GM23338 (cell line): ENCODE measurements at regions not wholly inside any gene's neighbourhood (a gene's known extent, or its start where the extent isn't known, plus 50 kb on each side); places are given as distances from the start of the nearest gene placed in this dataset.

Experiments used
- ATAC-seq: fragments of 200-7000 bp; cut with Tn5 transposase; 3 replicates; pipeline ENCODE4 v1.9.1; 2020
- DNase-seq: peaks from one replicate; pipeline ENCODE4 v3.0.0-alpha.2; 2015; ENCODE audit warnings: low spot score
- H2AFZ ChIP-seq: fragments of 200-600 bp; sonication (generic); 2 replicates; pipeline ENCODE4 v1.8.0; 2016; ENCODE audit warnings: antibody characterized with exemption, mild to moderate bottlenecking, moderate library complexity
- H3F3A ChIP-seq: fragments of 200-600 bp; sonication (generic); replicated peaks from 2 replicates; pipeline ENCODE4 v1.8.0; 2017; ENCODE audit warnings: antibody characterized with exemption, mixed run types, low read depth
- H3K27ac ChIP-seq: fragments of 200-600 bp; sonication (generic); 2 replicates; pipeline ENCODE4 v1.6.1; 2016; ENCODE audit warnings: low read depth
- H3K27me3 ChIP-seq: fragments of 200-600 bp; sonication (generic); 2 replicates; pipeline ENCODE4 v1.8.0; 2016; ENCODE audit warnings: mild to moderate bottlenecking, mixed run types, moderate library complexity; ENCODE audit not compliant: insufficient read depth
- H3K36me3 ChIP-seq: fragments of 200-600 bp; sonication (generic); 2 replicates; pipeline ENCODE4 v1.8.0; 2016; ENCODE audit warnings: mild to moderate bottlenecking; ENCODE audit not compliant: insufficient read depth
- H3K4me1 ChIP-seq: fragments of 200-600 bp; sonication (generic); 2 replicates; pipeline ENCODE4 v1.8.0; 2016; ENCODE audit warnings: mild to moderate bottlenecking, moderate library complexity; ENCODE audit not compliant: insufficient read depth
- H3K4me2 ChIP-seq: fragments of 200-600 bp; sonication (generic); 2 replicates; pipeline ENCODE4 v1.7.1; 2017; ENCODE audit warnings: mixed run types
- H3K4me3 ChIP-seq: fragments of 200-600 bp; sonication (generic); 2 replicates; pipeline ENCODE4 v1.6.1; 2016; ENCODE audit warnings: mixed run types
- H3K79me2 ChIP-seq: fragments of 200-600 bp; sonication (generic); replicated peaks from 2 replicates; pipeline ENCODE4 v1.8.0; 2017; ENCODE audit warnings: mild to moderate bottlenecking; ENCODE audit not compliant: insufficient read depth
- H3K9me2 ChIP-seq: fragments of 200-600 bp; sonication (generic); 2 replicates; pipeline ENCODE4 v1.8.0; 2017; ENCODE audit not compliant: insufficient read depth
- H4K20me1 ChIP-seq: fragments of 200-600 bp; sonication (generic); replicated peaks from 2 replicates; pipeline ENCODE4 v1.8.0; 2017; ENCODE audit warnings: mild to moderate bottlenecking; ENCODE audit not compliant: insufficient read depth
- H3K27ac Mint-ChIP-seq: 2 replicates; pipeline ENCODE4 v1.8.0; 2020; ENCODE audit warnings: inconsistent platforms, mild to moderate bottlenecking, moderate library complexity, mixed read lengths
- H3K27me3 Mint-ChIP-seq: 3 replicates; pipeline ENCODE4 v1.8.0; 2022; ENCODE audit warnings: low read depth, mild to moderate bottlenecking, moderate library complexity, mixed read lengths, inconsistent platforms; ENCODE audit not compliant: insufficient read depth, poor library complexity
- H3K36me3 Mint-ChIP-seq: 3 replicates; pipeline ENCODE4 v1.8.0; 2021; ENCODE audit warnings: low read depth, mild to moderate bottlenecking, inconsistent platforms, moderate library complexity, mixed read lengths
- H3K4me1 Mint-ChIP-seq: 3 replicates; pipeline ENCODE4 v1.8.0; 2020; ENCODE audit warnings: mild to moderate bottlenecking, inconsistent platforms, mixed read lengths
- H3K4me3 Mint-ChIP-seq: 3 replicates; pipeline ENCODE4 v1.8.0; 2021; ENCODE audit warnings: moderate library complexity, mild to moderate bottlenecking, inconsistent platforms, mixed read lengths
- H3K9me3 Mint-ChIP-seq: 3 replicates; pipeline ENCODE4 v1.8.0; 2020; ENCODE audit warnings: moderate library complexity, mild to moderate bottlenecking, inconsistent platforms, mixed read lengths
- CREB1 ChIP-seq: fragments of 250-450 bp; sonication (Bioruptor Pico); IDR thresholded peaks from 2 replicates; pipeline ENCODE4 v1.5.0; 2020; ENCODE audit warnings: low read depth, mild to moderate bottlenecking, moderate library complexity
- ETS1 ChIP-seq: IDR thresholded peaks from 2 replicates; pipeline ENCODE4 v1.6.1; 2016; ENCODE audit warnings: antibody characterized with exemption
- EZH2 ChIP-seq: fragments of 200-600 bp; sonication (generic); IDR thresholded peaks from one replicate; pipeline ENCODE4 v1.8.0; 2017; ENCODE audit warnings: antibody characterized with exemption, mild to moderate bottlenecking, low read depth; ENCODE audit not compliant: unreplicated experiment
- EZH2phosphoT487 ChIP-seq: fragments of 200-600 bp; sonication (generic); IDR thresholded peaks from one replicate; pipeline ENCODE4 v1.8.1; 2018; ENCODE audit warnings: antibody characterized with exemption; ENCODE audit not compliant: unreplicated experiment
- JUNB ChIP-seq: IDR thresholded peaks from one replicate; pipeline ENCODE4 v1.6.1; 2016; ENCODE audit warnings: antibody characterized with exemption; ENCODE audit not compliant: unreplicated experiment
- NANOG ChIP-seq: IDR thresholded peaks from 2 replicates; pipeline ENCODE4 v1.6.1; 2016; ENCODE audit warnings: antibody characterized with exemption, borderline replicate concordance
- POLR2AphosphoS5 ChIP-seq: IDR thresholded peaks from 2 replicates; pipeline ENCODE4 v1.6.1; 2016; ENCODE audit warnings: antibody characterized with exemption, low read depth
- REST ChIP-seq: IDR thresholded peaks from one replicate; pipeline ENCODE4 v1.6.1; 2018; ENCODE audit warnings: antibody characterized with exemption; ENCODE audit not compliant: unreplicated experiment
- STAT1 ChIP-seq: IDR thresholded peaks from one replicate; pipeline ENCODE4 v1.6.1; 2016; ENCODE audit warnings: antibody characterized with exemption; ENCODE audit not compliant: unreplicated experiment
- ZNF114 ChIP-seq: fragments of 250-450 bp; sonication (Bioruptor Pico); IDR thresholded peaks from 2 replicates; pipeline ENCODE4 v1.5.0; 2020; ENCODE audit warnings: mild to moderate bottlenecking, moderate library complexity
- ZNF331 ChIP-seq: fragments of 250-450 bp; sonication (Bioruptor Pico); IDR thresholded peaks from 2 replicates; pipeline ENCODE4 v1.5.0; 2020; ENCODE audit warnings: low read depth, mild to moderate bottlenecking, moderate library complexity
- ZNF462 ChIP-seq: fragments of 250-450 bp; sonication (Bioruptor Pico); IDR thresholded peaks from 2 replicates; pipeline ENCODE4 v1.5.0; 2020; ENCODE audit warnings: mild to moderate bottlenecking, moderate library complexity

GRCh38 chrX:148080593-148080992 is 99.5 kb downstream of the FMR1NB start:
- no peaks in the 10 kb centered on the region for H4K20me1 ChIP-seq
- no peaks in the 10 kb centered on the region for H3K4me1 ChIP-seq
- no peaks in the 10 kb centered on the region for H3K36me3 Mint-ChIP-seq

More at GRCh38 chrX:148080593-148080992, 99.5 kb downstream of the FMR1NB start:
- no peak for DNase-seq
- ATAC-seq, result no peak
- Histone ChIP-seq H3K36me3 (no peaks in the 10 kb centered on the region), H3K4me2 (no peak overlapping the region), H3K4me3 (no peak overlapping the region), H2AFZ (no peak overlapping the region), H3K27me3 (no peaks in the 10 kb centered on the region), H3F3A (no peaks in the 10 kb centered on the region), H3K27ac (no peak overlapping the region), H3K79me2 (no peaks in the 10 kb centered on the region), H3K9me2 (no peaks in the 10 kb centered on the region)
- H3K27me3 Mint-ChIP-seq, result no peaks in the 10 kb centered on the region
- no peak overlapping the region for H3K4me3 Mint-ChIP-seq
- H3K4me1 Mint-ChIP-seq, result no peaks in the 10 kb centered on the region
- no peak for TF ChIP-seq ZNF114 (CRISPR knock-in tag)
- no peak for TF ChIP-seq EZH2phosphoT487
- no peak for TF ChIP-seq STAT1
- no peak for TF ChIP-seq ETS1
- no peak for TF ChIP-seq ZNF462 (CRISPR knock-in tag)
- TF ChIP-seq JUNB, result no peak
- no peak for TF ChIP-seq ZNF331 (CRISPR knock-in tag)
- no peak for TF ChIP-seq EZH2
- TF ChIP-seq CREB1 (CRISPR knock-in tag), result no peak
- no peak for TF ChIP-seq NANOG
- no peak for TF ChIP-seq REST
- TF ChIP-seq POLR2AphosphoS5, result no peak
- H3K27ac Mint-ChIP-seq, result no peak overlapping the region
- H3K9me3 Mint-ChIP-seq, result no peaks in the 10 kb centered on the region
